ENCODE measurements at regions not wholly inside any gene's neighbourhood (a gene's known extent, or its start where the extent isn't known, plus 50 kb on each side); places are given as distances from the start of the nearest gene placed in this dataset.

DNA sequence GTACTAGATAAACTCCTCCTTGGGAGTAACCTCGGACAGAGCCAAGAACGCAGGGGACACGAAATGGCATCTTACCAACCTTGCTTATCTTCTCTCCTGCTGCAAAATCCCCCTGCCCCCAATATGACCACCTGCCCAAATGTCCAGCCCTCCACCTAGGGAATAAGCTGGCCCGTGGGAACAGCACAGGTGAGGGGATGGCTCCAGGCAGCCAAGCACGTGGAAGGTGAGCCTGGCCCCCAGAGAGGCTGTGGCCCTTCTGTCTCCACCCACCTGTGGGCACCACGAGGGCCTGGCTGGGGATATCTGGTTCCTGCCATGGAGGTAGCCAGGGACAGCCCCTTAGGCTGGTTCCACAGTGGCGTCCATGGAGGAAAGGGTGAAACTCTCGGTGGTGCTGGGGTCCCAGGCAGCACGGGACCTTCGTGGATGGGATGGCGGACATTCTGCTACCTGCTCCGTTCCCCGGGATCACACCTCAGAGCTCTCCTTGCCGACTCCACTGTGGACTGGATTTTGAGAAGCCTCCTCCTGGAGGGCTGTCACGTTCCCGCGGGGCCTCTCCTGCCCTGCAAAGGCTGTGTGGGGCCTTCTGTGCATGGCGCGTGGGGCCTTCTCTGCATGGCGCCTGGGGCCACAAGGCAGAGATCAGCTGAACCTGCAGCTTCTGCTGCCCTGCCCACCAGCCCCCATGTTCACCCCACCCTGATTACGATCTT is 388.5 kb upstream of the TNRC6C start:
- no peak for TF ChIP-seq MAX (IDR thresholded peaks at IDR 0.05)
- TF ChIP-seq CREB1 (IDR thresholded peaks at IDR 0.05; ENCODE audit: low read depth) = no peak
- no peak for TF ChIP-seq CEBPB (IDR thresholded peaks at IDR 0.05)
- TF ChIP-seq TAF1 (IDR thresholded peaks at IDR 0.05; ENCODE audit: low read depth) = no peak
- no peak for TF ChIP-seq REST (IDR thresholded peaks at IDR 0.05; ENCODE audit: low read depth)
- TF ChIP-seq EGR1 (IDR thresholded peaks at IDR 0.05) = no peak
- no peak for TF ChIP-seq USF1 (IDR thresholded peaks at IDR 0.05)
- no peak for TF ChIP-seq ZBTB7A (IDR thresholded peaks at IDR 0.05; ENCODE audit: low read depth)
- TF ChIP-seq RAD21 (IDR thresholded peaks at IDR 0.05; ENCODE audit: low read depth) = no peak
- TF ChIP-seq TCF12 (IDR thresholded peaks at IDR 0.05; ENCODE audit: low read depth) = no peak
- TF ChIP-seq EP300 (IDR thresholded peaks at IDR 0.05; ENCODE audit: borderline replicate concordance) = no peak
- no peak for TF ChIP-seq NFIC (IDR thresholded peaks at IDR 0.05)
- TF ChIP-seq TEAD4 (IDR thresholded peaks at IDR 0.05) = no peak
- TF ChIP-seq YY1 (IDR thresholded peaks at IDR 0.05; ENCODE audit: low read depth) = no peak
- no peak for TF ChIP-seq FOXM1 (IDR thresholded peaks at IDR 0.05; ENCODE audit: borderline replicate concordance, low read depth)

- TF ChIP-seq EGR1 (IDR thresholded peaks at IDR 0.05) (no peak), RAD21 (IDR thresholded peaks at IDR 0.05; ENCODE audit: low read depth) (no peak), YY1 (IDR thresholded peaks at IDR 0.05; ENCODE audit: low read depth) (no peak), MAX (IDR thresholded peaks at IDR 0.05) (no peak), TAF1 (IDR thresholded peaks at IDR 0.05; ENCODE audit: low read depth) (no peak), NFIC (IDR thresholded peaks at IDR 0.05) (no peak), REST (IDR thresholded peaks at IDR 0.05; ENCODE audit: low read depth) (no peak), CEBPB (IDR thresholded peaks at IDR 0.05) (no peak), USF1 (IDR thresholded peaks at IDR 0.05) (no peak), CREB1 (IDR thresholded peaks at IDR 0.05; ENCODE audit: low read depth) (no peak), TEAD4 (IDR thresholded peaks at IDR 0.05) (no peak), FOXM1 (IDR thresholded peaks at IDR 0.05; ENCODE audit: borderline replicate concordance, low read depth) (no peak), ZBTB7A (IDR thresholded peaks at IDR 0.05; ENCODE audit: low read depth) (no peak), EP300 (IDR thresholded peaks at IDR 0.05; ENCODE audit: borderline replicate concordance) (no peak), TCF12 (IDR thresholded peaks at IDR 0.05; ENCODE audit: low read depth) (no peak)
These were observed 388.0 kb upstream of the TNRC6C start for GRCh38 chr17:77570565-77570898.

DNA sequence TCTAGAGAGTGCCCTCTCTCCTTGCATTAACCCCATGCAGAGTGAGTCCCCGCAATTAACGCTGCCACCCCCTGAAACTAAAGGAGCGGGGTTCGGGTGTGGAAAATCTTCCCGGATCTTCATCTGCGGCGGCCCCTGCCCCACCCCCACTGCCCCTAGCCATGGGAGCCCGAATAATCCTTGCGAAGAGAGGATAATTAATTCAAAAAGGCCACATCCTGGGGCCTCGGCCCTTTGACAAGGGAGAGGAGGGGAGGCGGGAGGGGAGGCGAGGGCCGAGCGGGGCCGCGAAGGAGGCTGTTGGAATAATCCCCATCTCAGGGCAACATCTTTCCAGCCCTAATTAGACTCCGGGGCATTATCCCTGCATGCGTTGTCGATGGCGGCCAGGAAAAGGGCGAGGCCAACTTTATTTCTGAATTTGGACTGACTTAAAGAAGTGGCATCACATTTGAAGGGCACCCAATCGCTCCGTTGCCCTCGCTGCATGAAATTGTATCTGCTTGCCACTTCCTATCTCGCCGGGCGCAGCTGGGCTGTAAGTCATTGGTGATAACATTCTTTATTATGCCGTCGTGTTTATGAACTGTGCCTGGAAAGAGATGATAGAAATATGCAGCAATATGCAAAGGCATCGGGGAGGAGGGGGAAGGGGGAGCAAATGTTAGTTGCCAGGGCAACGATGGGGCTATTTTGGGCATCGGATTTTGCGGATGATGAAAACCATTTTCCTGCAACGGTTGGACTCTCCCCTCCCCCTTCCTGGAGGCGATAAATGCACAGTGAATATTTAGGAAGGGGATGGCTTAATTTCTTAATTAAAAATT is 387.1 kb upstream of the TNRC6C start:
- TF ChIP-seq ZBTB7A (IDR thresholded peaks at IDR 0.05; ENCODE audit: low read depth) (no peak), YY1 (IDR thresholded peaks at IDR 0.05; ENCODE audit: low read depth) (no peak), MAX (IDR thresholded peaks at IDR 0.05) (no peak), FOXM1 (IDR thresholded peaks at IDR 0.05; ENCODE audit: borderline replicate concordance, low read depth) (no peak), USF1 (IDR thresholded peaks at IDR 0.05) (no peak), TCF12 (IDR thresholded peaks at IDR 0.05; ENCODE audit: low read depth) (no peak), NFIC (IDR thresholded peaks at IDR 0.05) (no peak), RAD21 (IDR thresholded peaks at IDR 0.05; ENCODE audit: low read depth) (no peak), REST (IDR thresholded peaks at IDR 0.05; ENCODE audit: low read depth) (no peak), CREB1 (IDR thresholded peaks at IDR 0.05; ENCODE audit: low read depth) (no peak), EGR1 (IDR thresholded peaks at IDR 0.05) (no peak), EP300 (IDR thresholded peaks at IDR 0.05; ENCODE audit: borderline replicate concordance) (no peak), TAF1 (IDR thresholded peaks at IDR 0.05; ENCODE audit: low read depth) (no peak), TEAD4 (IDR thresholded peaks at IDR 0.05) (no peak), CEBPB (IDR thresholded peaks at IDR 0.05) (no peak)

Data from Ishikawa (cell line).